Smooth muscle cell of the brain vasculature (primary cell): ENCODE measurements at regions not wholly inside any gene's neighbourhood (a gene's known extent, or its start where the extent isn't known, plus 50 kb on each side); places are given as distances from the start of the nearest gene placed in this dataset.

Experiments
- DNase-seq: peaks from one replicate; pipeline ENCODE4 v3.0.0-alpha.2; 2012; ENCODE audit warnings: low read depth, low spot score

- DNase-seq = no peak
Observed at GRCh38 chr16:86930001-86930400, 351.7 kb downstream of the FOXL1 start.

DNA sequence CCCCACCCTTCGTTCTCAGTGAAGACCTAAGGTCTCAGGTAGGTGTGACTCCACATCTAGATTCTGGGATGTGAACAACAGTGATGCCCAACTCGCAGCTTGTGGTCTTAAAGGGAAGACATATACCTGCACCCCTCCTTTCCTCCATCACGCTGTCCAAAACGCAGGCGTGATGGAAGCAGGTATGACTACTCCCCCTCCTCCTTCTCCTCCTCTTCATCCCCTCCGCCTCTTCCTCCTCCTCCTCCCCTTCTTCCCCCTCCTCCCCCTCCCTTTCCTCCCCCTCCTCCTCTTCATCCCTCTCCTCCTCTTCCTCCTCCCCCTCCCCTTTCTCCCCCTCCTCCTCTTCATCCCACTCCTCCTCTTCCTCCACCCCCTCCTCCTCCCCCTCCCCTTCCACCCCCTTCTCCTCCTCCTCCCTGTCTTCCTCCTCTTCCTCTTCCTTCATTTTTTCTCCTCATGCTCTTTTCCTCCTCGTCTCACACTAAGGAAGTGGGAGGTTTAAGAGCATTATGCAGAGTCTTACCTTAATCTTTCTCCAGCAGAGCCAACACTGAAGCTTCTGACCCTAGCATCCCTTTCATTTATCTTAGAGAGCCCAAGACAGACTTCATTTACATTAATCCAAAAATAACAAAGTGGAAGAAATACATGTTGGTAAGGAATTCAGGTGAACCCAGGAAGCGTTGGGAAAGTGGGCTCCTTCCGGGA, 352.5 kb downstream of the FOXL1 start:
- no peak for DNase-seq

GRCh38 chr16:86931410-86931941, 353.1 kb downstream of the FOXL1 start:
- DNase-seq = no peak

DNA sequence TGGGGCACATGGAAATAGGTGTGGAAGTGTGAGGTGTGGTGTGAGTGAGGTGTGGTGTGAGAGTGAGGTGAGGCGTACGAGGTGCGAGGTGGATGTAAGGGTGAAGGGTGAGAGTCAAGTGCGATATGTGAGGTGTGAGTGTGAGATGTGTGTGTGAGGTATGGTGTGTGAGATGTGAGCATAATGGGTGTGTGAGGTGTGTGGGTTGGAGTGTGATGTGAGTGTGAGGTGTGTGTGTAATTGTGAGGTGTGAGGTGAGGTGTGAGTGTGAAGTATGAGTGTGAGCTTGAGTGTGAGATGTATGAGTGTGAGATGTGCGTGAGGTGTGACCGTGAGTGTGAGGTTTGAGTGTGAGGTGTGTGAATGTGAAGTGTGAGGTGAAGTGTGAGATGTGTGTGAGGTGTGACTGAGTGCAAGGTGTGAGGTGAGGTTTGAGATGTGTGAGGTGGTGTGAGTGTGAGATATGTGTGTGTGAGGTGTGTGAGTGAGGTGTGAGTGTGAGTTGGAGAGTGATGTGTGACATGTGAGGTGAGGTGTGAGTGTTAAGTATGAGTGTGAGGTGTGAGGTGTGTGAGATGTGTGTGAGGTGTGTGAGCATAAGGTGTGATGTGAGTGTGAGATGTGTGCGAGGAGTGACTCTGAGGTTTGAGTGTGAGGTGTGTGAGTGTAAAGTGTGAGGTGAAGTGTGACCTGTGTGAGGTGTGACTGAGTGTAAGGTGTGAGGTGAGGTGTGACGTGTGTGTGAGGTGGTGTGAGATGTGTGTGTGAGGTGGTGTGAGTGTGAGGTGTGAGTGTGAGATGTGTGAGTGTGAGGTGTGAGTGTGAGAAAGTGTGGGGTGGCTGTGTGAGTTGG, 354.0 kb downstream of the FOXL1 start:
- no peak for DNase-seq

- DNase-seq = no peak
Observed at GRCh38 chr16:86934581-86935375, 356.4 kb downstream of the FOXL1 start.

DNA sequence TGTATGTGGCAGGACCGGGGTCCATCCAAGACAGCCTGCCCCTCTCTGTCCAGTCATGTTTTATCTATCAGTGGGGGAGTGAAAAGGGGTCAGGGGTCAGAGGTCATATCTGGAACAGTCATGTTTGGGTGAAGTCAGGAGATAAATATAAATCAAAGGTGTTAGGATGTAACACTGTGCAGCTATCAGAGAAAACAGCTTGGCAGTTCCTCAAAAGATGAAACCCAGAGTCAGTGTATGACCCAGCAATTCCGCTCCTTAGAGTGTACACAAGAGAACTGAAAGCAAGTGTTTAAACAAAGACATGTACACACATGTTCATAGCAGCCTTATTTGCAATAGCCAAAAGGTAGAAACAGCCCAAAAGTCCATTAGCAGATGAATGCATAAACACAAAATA, 361.3 kb downstream of the FOXL1 start:
- no peak for DNase-seq

DNA sequence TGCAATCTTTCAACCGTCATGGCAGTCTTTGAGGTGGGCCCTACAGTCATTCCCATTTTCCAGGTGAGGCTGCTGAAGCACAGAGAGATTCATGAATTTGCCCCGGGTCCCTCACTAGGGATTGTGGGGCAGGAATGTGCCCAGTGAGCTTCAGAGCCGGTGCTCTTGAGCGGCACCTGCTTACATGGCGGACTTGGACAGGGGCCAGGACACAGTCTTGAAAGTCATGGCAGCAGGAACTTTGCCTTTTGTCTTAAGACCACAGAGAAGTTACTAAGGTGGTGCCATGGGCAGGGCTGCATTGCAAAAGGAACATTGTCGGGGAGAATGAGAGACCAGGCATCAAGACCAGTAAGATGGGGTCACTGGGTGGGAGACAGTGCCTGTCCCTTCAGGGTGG, 363.4 kb downstream of the FOXL1 start:
- DNase-seq = no peak

- no peak for DNase-seq
Observed at GRCh38 chr16:86942151-86943051, 364.1 kb downstream of the FOXL1 start.

- DNase-seq = no peak
Observed at GRCh38 chr16:86945166-86945900, 367.0 kb downstream of the FOXL1 start.

- DNase-seq = no peak
Observed at GRCh38 chr16:86946396-86946795, 368.0 kb downstream of the FOXL1 start.

- DNase-seq = no peak
Observed at GRCh38 chr16:86946981-86947380, 368.6 kb downstream of the FOXL1 start.

GRCh38 chr16:86948046-86948445, 369.1 kb downstream of the C16orf95 start:
- no peak for DNase-seq

DNA sequence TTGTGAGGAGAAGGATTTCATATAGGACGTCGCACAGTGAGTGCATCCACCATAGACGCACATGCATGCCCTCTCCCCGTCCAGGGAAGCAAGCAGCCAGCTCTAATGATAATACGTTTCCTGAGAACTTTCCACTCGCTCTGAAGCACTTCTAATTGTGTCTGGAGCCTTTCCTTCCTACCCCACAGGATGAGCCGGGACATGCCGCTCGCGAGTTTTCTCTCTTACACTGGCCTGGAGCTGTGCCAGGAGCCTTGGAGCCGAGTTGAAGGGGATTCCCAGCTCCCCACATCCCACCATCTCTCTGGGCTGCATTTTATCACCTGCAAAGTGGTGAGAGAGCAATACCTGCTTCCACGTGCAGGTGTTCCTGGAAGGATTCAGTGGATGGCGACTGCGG, 368.1 kb downstream of the C16orf95 start:
- DNase-seq = no peak

DNA sequence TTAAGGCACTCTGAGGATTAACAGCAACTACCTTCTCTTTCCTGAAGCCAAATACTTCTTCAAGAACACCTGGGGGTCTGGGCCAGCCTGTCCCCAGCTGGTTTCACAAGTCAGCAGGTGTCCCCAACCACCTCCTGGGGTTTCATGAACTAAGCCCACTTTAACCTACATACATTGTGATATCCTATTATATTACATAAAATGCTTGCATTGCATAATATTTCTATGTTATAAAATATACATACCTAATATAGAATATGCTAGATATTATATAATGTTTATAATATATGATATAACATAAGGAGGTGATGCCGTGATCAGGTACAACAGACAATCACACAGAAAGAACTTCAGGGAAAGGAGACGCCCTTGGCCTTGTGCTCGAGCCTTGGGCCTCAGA, 367.6 kb downstream of the C16orf95 start:
- DNase-seq = no peak

GRCh38 chr16:86951041-86951822, 366.0 kb downstream of the C16orf95 start:
- no peak for DNase-seq

- DNase-seq = peak; percentile 97
Observed at GRCh38 chr16:86951831-86952598, 365.2 kb downstream of the C16orf95 start.

DNA sequence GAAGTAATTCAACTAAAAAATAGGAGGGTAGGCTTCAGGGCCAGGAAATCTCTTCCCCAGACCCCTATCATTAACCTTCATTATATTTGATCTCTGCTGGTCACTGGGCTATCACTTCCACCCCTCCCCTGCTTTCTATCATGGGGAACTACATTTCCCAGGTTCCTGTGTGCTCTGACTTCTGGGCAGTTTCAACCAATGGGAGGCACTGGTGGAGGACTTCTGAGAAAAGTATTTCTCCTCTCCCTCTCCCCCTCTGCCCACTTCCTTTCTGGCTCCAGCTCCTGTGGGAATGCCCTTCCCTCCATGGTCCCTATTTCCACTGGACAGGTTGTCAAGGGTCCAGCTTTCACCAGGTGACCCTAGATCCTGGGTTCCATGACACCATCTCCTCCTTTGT, 364.4 kb downstream of the C16orf95 start:
- DNase-seq = no peak

GRCh38 chr16:86953631-86954391, 363.4 kb downstream of the C16orf95 start:
- DNase-seq = no peak
